ENCODE measurements at regions not wholly inside any gene's neighbourhood (a gene's known extent, or its start where the extent isn't known, plus 50 kb on each side); places are given as distances from the start of the nearest gene placed in this dataset.

GRCh38 chr2:134148843-134149472 lies 104.9 kb upstream of the MGAT5 start (continued):
- TF ChIP-seq ZNF740 (CRISPR knock-in tag; IDR thresholded peaks at IDR 0.05) (no peak), ZNF740 (tag; IDR thresholded peaks at IDR 0.05) (no peak), GTF2F1 (IDR thresholded peaks at IDR 0.05; ENCODE audit: low read depth, low read length) (no peak), EHMT2 (IDR thresholded peaks at IDR 0.05) (no peak), RNF2 (IDR thresholded peaks at IDR 0.05) (peak; percentile 58), CEBPB (tag; IDR thresholded peaks at IDR 0.05) (peak; percentile 99), NONO (IDR thresholded peaks at IDR 0.05; ENCODE audit: low read depth in 2 of 2, low read length in 1 of 2) (0 out of 4 replicates have a peak, but pooled peaks of 1 of the 2 experiments have one; percentile 25), CBX3 (IDR thresholded peaks at IDR 0.05; ENCODE audit: borderline replicate concordance in 1 of 2, low read length in 2 of 2) (no peak), SFPQ (IDR thresholded peaks at IDR 0.05; ENCODE audit: low read depth, low read length) (no peak), SMARCB1 (IDR thresholded peaks at IDR 0.05; ENCODE audit: insufficient read length, low read depth) (no peak), ZNF354B (CRISPR knock-in tag; IDR thresholded peaks at IDR 0.05) (no peak), MNT (conservative IDR thresholded peaks at IDR 0.05) (peak; percentile 36 to 53; a peak in 2 of 4 replicates), MEIS2 (IDR thresholded peaks at IDR 0.05; ENCODE audit: partially characterized antibody) (peak; percentile 84), POLR3A (IDR thresholded peaks at IDR 0.05; ENCODE audit: borderline replicate concordance, extremely low read depth, insufficient read depth, insufficient read length) (no peak), SRF (CRISPR knock-in tag; IDR thresholded peaks at IDR 0.05) (peak in 1 of 2 experiments; percentile 31; a peak in 1 of 4 replicates), ARID4B (CRISPR knock-in tag; IDR thresholded peaks at IDR 0.05) (no peak)
- TF ChIP-seq, protein P1, sequence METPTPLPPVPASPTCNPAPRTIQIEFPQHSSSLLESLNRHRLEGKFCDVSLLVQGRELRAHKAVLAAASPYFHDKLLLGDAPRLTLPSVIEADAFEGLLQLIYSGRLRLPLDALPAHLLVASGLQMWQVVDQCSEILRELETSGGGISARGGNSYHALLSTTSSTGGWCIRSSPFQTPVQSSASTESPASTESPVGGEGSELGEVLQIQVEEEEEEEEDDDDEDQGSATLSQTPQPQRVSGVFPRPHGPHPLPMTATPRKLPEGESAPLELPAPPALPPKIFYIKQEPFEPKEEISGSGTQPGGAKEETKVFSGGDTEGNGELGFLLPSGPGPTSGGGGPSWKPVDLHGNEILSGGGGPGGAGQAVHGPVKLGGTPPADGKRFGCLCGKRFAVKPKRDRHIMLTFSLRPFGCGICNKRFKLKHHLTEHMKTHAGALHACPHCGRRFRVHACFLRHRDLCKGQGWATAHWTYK (CRISPR knock-in tag; IDR thresholded peaks at IDR 0.05), result peak; percentile 31; the same call in 1 of the 2 replicates
